ENCODE measurements at regions not wholly inside any gene's neighbourhood (a gene's known extent, or its start where the extent isn't known, plus 50 kb on each side); places are given as distances from the start of the nearest gene placed in this dataset.

- Histone ChIP-seq H3K79me2 (ENCODE audit: insufficient read depth, low read length) (no peaks in the 10 kb centered on the region), H3K9me3 (ENCODE audit: low read length) (no peaks in the 10 kb centered on the region), H3K27ac (ENCODE audit: extremely low read length, insufficient read depth, low read length) (no peak overlapping the region), H4K20me1 (ENCODE audit: insufficient read depth, low read length) (no peaks in the 10 kb centered on the region), H2AFZ (ENCODE audit: low read length) (no peak overlapping the region), H3K4me1 (ENCODE audit: insufficient read depth, low read length) (no peaks in the 10 kb centered on the region), H3K27me3 (ENCODE audit: control insufficient read depth in 1 of 2, insufficient read depth in 2 of 2, low read length in 2 of 2) (0 out of 5 replicates have a peak, but pooled peaks cover 0 to 2% of the 10 kb centered on the region in 2 experiments), H3K9ac (ENCODE audit: insufficient read depth, low read depth, low read length) (no peak overlapping the region), H3K4me3 (replicated peaks in 1 of 3; ENCODE audit: insufficient read depth in 1 of 3, low read depth in 2 of 3, low read length in 3 of 3) (no peak overlapping the region), H3K4me2 (ENCODE audit: low read depth, low read length) (no peak overlapping the region), H3K36me3 (replicated peaks in 1 of 2; ENCODE audit: control insufficient read depth in 1 of 2, insufficient read depth in 2 of 2, low read length in 2 of 2) (no peaks in the 10 kb centered on the region)
- TF ChIP-seq CENPBD1 (CRISPR knock-in tag; IDR thresholded peaks at IDR 0.05; ENCODE audit: borderline replicate concordance, low read depth) (no peak), ZNF781 (CRISPR knock-in tag; IDR thresholded peaks at IDR 0.05; ENCODE audit: borderline replicate concordance, not compliant biosample characterization) (no peak)
- ATAC-seq (no peak), DNase-seq (ENCODE audit: low spot score) (no peak), FAIRE-seq (no peak)
- CTCF ChIA-PET (ENCODE audit: low intra/inter-chr PET ratio, low total read pairs) = no interaction called here
- POLR2A ChIA-PET = no interaction called here
- 12% methylated on average over 6 of the region's 6 CpGs for WGBS (ENCODE audit: low lambda C conversion rate)
- in situ Hi-C loops (cut with HindIII; ENCODE audit: extremely low pct_ligation_motif_present, low pct_unique_long_range_greater_than_20kb) (no loop called here), intact Hi-C loops (cut with micrococcal nuclease; ENCODE audit: unreplicated experiment) (no loop called here)
- no TSS peak for BruUV-seq (replicated peaks)
Observed at GRCh38 chr7:106566196-106566595, 94.8 kb downstream of the CCDC71L start.

GRCh38 chr7:106565428-106565827 lies 95.5 kb downstream of the CCDC71L start:
- no peak for FAIRE-seq
- Histone ChIP-seq H3K9ac (ENCODE audit: insufficient read depth, low read depth, low read length) (no peak overlapping the region), H3K27me3 (ENCODE audit: control insufficient read depth in 1 of 2, insufficient read depth in 2 of 2, low read length in 2 of 2) (no peaks in the 10 kb centered on the region), H3K36me3 (replicated peaks in 1 of 2; ENCODE audit: control insufficient read depth in 1 of 2, insufficient read depth in 2 of 2, low read length in 2 of 2) (no peaks in the 10 kb centered on the region), H3K79me2 (ENCODE audit: insufficient read depth, low read length) (no peaks in the 10 kb centered on the region), H3K4me2 (ENCODE audit: low read depth, low read length) (no peak overlapping the region), H3K4me1 (ENCODE audit: insufficient read depth, low read length) (no peaks in the 10 kb centered on the region), H3K9me3 (ENCODE audit: low read length) (no peaks in the 10 kb centered on the region), H2AFZ (ENCODE audit: low read length) (no peak overlapping the region), H4K20me1 (ENCODE audit: insufficient read depth, low read length) (no peaks in the 10 kb centered on the region), H3K27ac (ENCODE audit: extremely low read length, insufficient read depth, low read length) (no peak overlapping the region), H3K4me3 (replicated peaks in 1 of 3; ENCODE audit: insufficient read depth in 1 of 3, low read depth in 2 of 3, low read length in 3 of 3) (no peak overlapping the region)
- WGBS (ENCODE audit: low lambda C conversion rate) = 4% methylated on average over 1 of the region's 1 CpG
- in situ Hi-C loops (cut with HindIII; ENCODE audit: extremely low pct_ligation_motif_present, low pct_unique_long_range_greater_than_20kb) = no loop called here
- DNase-seq (ENCODE audit: low spot score) = no peak
- ChIA-PET POLR2A (no interaction called here), CTCF (ENCODE audit: low intra/inter-chr PET ratio, low total read pairs) (no interaction called here)
- BruUV-seq (replicated peaks) = no TSS peak
- TF ChIP-seq FOXA3 (CRISPR knock-in tag; IDR thresholded peaks at IDR 0.05) = no peak
- TF ChIP-seq ZBTB20 (CRISPR knock-in tag; IDR thresholded peaks at IDR 0.05; ENCODE audit: borderline replicate concordance, low read depth) = no peak
- no peak for TF ChIP-seq ZNF709 (CRISPR knock-in tag; IDR thresholded peaks at IDR 0.05)
- TF ChIP-seq ZKSCAN5 (CRISPR knock-in tag; IDR thresholded peaks at IDR 0.05) = no peak
- TF ChIP-seq TOE1 (CRISPR knock-in tag; IDR thresholded peaks at IDR 0.05) = no peak
- TF ChIP-seq GABPA (IDR thresholded peaks at IDR 0.05; ENCODE audit: low read depth, low read length) = no peak
- no peak for TF ChIP-seq GABPA (CRISPR knock-in tag; IDR thresholded peaks at IDR 0.05; ENCODE audit: low read depth)
- no peak for TF ChIP-seq ZNF775 (CRISPR knock-in tag; IDR thresholded peaks at IDR 0.05; ENCODE audit: borderline replicate concordance)
- TF ChIP-seq, protein P1, sequence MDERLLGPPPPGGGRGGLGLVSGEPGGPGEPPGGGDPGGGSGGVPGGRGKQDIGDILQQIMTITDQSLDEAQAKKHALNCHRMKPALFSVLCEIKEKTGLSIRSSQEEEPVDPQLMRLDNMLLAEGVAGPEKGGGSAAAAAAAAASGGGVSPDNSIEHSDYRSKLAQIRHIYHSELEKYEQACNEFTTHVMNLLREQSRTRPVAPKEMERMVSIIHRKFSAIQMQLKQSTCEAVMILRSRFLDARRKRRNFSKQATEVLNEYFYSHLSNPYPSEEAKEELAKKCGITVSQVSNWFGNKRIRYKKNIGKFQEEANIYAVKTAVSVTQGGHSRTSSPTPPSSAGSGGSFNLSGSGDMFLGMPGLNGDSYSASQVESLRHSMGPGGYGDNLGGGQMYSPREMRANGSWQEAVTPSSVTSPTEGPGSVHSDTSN (CRISPR knock-in tag; IDR thresholded peaks at IDR 0.05) = no peak
- TF ChIP-seq YEATS2 (CRISPR knock-in tag; IDR thresholded peaks at IDR 0.05; ENCODE audit: borderline replicate concordance) = no peak
- no peak for TF ChIP-seq KLF12 (CRISPR knock-in tag; IDR thresholded peaks at IDR 0.05; ENCODE audit: borderline replicate concordance)
- TF ChIP-seq ZNF451 (CRISPR knock-in tag; IDR thresholded peaks at IDR 0.05) = no peak
- TF ChIP-seq AGO1 (IDR thresholded peaks at IDR 0.05; ENCODE audit: low read depth, low read length, poor library complexity, severe bottlenecking) = no peak
- no peak for TF ChIP-seq NCOR1 (IDR thresholded peaks at IDR 0.05; ENCODE audit: borderline replicate concordance, low read length)
- no peak for TF ChIP-seq ZSCAN21 (CRISPR knock-in tag; IDR thresholded peaks at IDR 0.05; ENCODE audit: borderline replicate concordance)
- no peak for TF ChIP-seq CENPBD1 (CRISPR knock-in tag; IDR thresholded peaks at IDR 0.05; ENCODE audit: borderline replicate concordance, low read depth)
- intact Hi-C loops (cut with micrococcal nuclease; ENCODE audit: unreplicated experiment) = no loop called here
- ATAC-seq = no peak

Measured in HepG2 (cell line).